Karpas-422 (cell line): ENCODE measurements at regions not wholly inside any gene's neighbourhood (a gene's known extent, or its start where the extent isn't known, plus 50 kb on each side); places are given as distances from the start of the nearest gene placed in this dataset.

Experiments used
- DNase-seq: peaks from one replicate; pipeline ENCODE4 v3.0.0-alpha.2; 2015
- H2AFZ ChIP-seq: fragments of 200-600 bp; sonication (generic); 2 replicates; pipeline ENCODE4 v1.6.1; 2014; ENCODE audit warnings: antibody characterized with exemption, low read length, mixed read lengths
- H3K27ac ChIP-seq: fragments of 200-600 bp; sonication (generic); 2 replicates; pipeline ENCODE4 v1.5.1; 2014; ENCODE audit warnings: mild to moderate bottlenecking, low read length, moderate library complexity
- H3K27me3 ChIP-seq: fragments of 200-600 bp; sonication (generic); 2 replicates; pipeline ENCODE4 v1.6.1; 2014; ENCODE audit warnings: low read length, mixed read lengths
- H3K36me3 ChIP-seq: fragments of 200-600 bp; sonication (generic); 2 replicates; pipeline ENCODE4 v1.6.1; 2014; ENCODE audit warnings: low read length, mixed read lengths; ENCODE audit not compliant: insufficient read depth
- H3K4me1 ChIP-seq: fragments of 200-600 bp; sonication (generic); 2 replicates; pipeline ENCODE4 v1.6.1; 2014; ENCODE audit warnings: mild to moderate bottlenecking, low read length, mixed read lengths
- H3K4me2 ChIP-seq: fragments of 200-600 bp; sonication (generic); 2 replicates; pipeline ENCODE4 v1.6.1; 2014; ENCODE audit warnings: low read length, low read depth, mild to moderate bottlenecking; ENCODE audit not compliant: poor library complexity, severe bottlenecking
- H3K4me3 ChIP-seq: fragments of 200-600 bp; sonication (generic); 2 replicates; pipeline ENCODE4 v1.5.1; 2014; ENCODE audit warnings: mild to moderate bottlenecking, antibody characterized with exemption, low read length, mixed read lengths
- H3K79me2 ChIP-seq: fragments of 200-600 bp; sonication (generic); 2 replicates; pipeline ENCODE4 v1.6.1; 2014; ENCODE audit warnings: mild to moderate bottlenecking, low read length, mixed read lengths
- H3K9ac ChIP-seq: fragments of 200-600 bp; sonication (generic); 2 replicates; pipeline ENCODE4 v1.6.0; 2014; ENCODE audit warnings: low read length
- H3K9me2 ChIP-seq: fragments of 200-600 bp; sonication (generic), shearing (Covaris generic); replicated peaks from 2 replicates; pipeline ENCODE4 v1.6.0; 2014; ENCODE audit warnings: mild to moderate bottlenecking, low read length, moderate library complexity; ENCODE audit not compliant: insufficient read depth
- H3K9me3 ChIP-seq: fragments of 300-700, 200-600 bp; sonication (generic); 2 replicates; pipeline ENCODE4 v1.6.1; 2014; ENCODE audit warnings: low read length, mixed read lengths
- H4K20me1 ChIP-seq: fragments of 200-600 bp; sonication (generic); 2 replicates; pipeline ENCODE4 v1.6.1; 2014; ENCODE audit warnings: mild to moderate bottlenecking, antibody characterized with exemption, low read length, low read depth; ENCODE audit not compliant: insufficient read depth

DNA sequence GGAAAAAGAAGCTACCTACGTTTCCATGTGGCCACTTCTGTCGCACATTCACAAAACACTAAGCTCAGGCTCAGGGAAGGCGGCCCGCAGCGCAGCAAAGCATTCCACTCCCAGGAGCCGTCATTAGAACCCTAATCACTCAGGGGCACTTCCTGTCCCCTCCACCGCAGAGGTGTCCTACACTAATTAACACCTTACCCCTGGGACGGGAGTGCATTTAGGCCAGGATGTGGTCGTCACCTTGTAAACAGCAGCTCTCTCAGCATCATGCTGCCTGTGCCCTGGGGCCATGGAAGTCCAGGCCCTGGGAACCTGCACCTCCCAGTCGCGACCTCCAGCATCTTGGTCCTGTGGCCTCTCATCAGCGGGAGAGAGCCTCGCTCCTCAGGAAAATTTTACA is 359.8 kb upstream of the SALL3 start:
- no peaks in the 10 kb centered on the region for H3K36me3 ChIP-seq
- H3K4me3 ChIP-seq = no peak overlapping the region
- H3K9me2 ChIP-seq = no peaks in the 10 kb centered on the region
- no peak overlapping the region for H3K9ac ChIP-seq
- peaks cover 3% of the 10 kb centered on the region; the same call in 1 of the 2 replicates for H3K27me3 ChIP-seq
- H2AFZ ChIP-seq = no peak overlapping the region
- peaks cover 7% of the 10 kb centered on the region; the same call in 1 of the 2 replicates for H3K9me3 ChIP-seq
- no peaks in the 10 kb centered on the region for H3K4me1 ChIP-seq
- H3K4me2 ChIP-seq = no peak overlapping the region
- no peaks in the 10 kb centered on the region for H4K20me1 ChIP-seq
- H3K27ac ChIP-seq = no peak overlapping the region
- no peaks in the 10 kb centered on the region for H3K79me2 ChIP-seq
- no peak for DNase-seq

DNA sequence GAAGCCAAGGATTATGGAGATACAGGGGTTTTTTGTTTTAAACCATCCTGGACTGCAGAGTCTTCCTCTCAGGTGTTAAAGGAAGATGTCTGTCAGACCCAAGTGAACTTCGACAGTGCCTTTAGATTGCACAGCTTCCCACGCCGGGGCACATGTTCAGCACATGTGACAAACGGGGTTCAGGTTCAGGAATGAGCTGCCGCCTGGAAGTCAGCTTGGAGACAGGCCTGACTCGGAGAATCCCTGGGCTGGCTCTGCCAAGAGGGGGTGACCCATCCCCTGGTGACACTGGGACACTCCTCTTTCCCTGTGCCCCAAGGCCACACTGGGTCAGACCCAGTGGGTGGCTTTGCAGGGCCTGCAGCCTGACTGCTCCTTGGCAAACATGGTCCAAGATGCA is 359.3 kb upstream of the SALL3 start:
- Histone ChIP-seq H3K79me2 (no peaks in the 10 kb centered on the region), H3K9me3 (peaks cover 7% of the 10 kb centered on the region; the same call in 1 of the 2 replicates), H4K20me1 (no peaks in the 10 kb centered on the region), H3K36me3 (no peaks in the 10 kb centered on the region), H3K4me3 (no peak overlapping the region), H3K27me3 (peaks cover 3% of the 10 kb centered on the region; the same call in 1 of the 2 replicates), H2AFZ (no peak overlapping the region), H3K9me2 (no peaks in the 10 kb centered on the region), H3K27ac (no peak overlapping the region), H3K9ac (no peak overlapping the region), H3K4me1 (no peaks in the 10 kb centered on the region), H3K4me2 (no peak overlapping the region)
- no peak for DNase-seq

GRCh38 chr18:78621141-78621755 is 358.4 kb upstream of the SALL3 start:
- Histone ChIP-seq H3K9ac (no peak overlapping the region), H4K20me1 (no peaks in the 10 kb centered on the region), H3K36me3 (no peaks in the 10 kb centered on the region), H3K27me3 (peaks cover 3% of the 10 kb centered on the region; the same call in 1 of the 2 replicates), H3K79me2 (no peaks in the 10 kb centered on the region), H3K4me2 (no peak overlapping the region), H3K4me1 (peaks cover 6% of the 10 kb centered on the region; the same call in 1 of the 2 replicates), H3K4me3 (no peak overlapping the region), H2AFZ (no peak overlapping the region), H3K9me2 (no peaks in the 10 kb centered on the region), H3K9me3 (peaks cover 6% of the 10 kb centered on the region; the same call in 1 of the 2 replicates), H3K27ac (no peak overlapping the region)
- no peak for DNase-seq

GRCh38 chr18:78622251-78622906 is 357.2 kb upstream of the SALL3 start:
- Histone ChIP-seq H3K9me3 (no peaks in the 10 kb centered on the region), H3K4me2 (no peak overlapping the region), H3K9me2 (no peaks in the 10 kb centered on the region), H4K20me1 (no peaks in the 10 kb centered on the region), H2AFZ (no peak overlapping the region), H3K36me3 (no peaks in the 10 kb centered on the region), H3K27ac (no peak overlapping the region), H3K9ac (no peak overlapping the region), H3K4me1 (peaks cover 7% of the 10 kb centered on the region; the same call in 1 of the 2 replicates), H3K27me3 (no peaks in the 10 kb centered on the region), H3K79me2 (no peaks in the 10 kb centered on the region), H3K4me3 (no peak overlapping the region)
- DNase-seq = no peak

DNA sequence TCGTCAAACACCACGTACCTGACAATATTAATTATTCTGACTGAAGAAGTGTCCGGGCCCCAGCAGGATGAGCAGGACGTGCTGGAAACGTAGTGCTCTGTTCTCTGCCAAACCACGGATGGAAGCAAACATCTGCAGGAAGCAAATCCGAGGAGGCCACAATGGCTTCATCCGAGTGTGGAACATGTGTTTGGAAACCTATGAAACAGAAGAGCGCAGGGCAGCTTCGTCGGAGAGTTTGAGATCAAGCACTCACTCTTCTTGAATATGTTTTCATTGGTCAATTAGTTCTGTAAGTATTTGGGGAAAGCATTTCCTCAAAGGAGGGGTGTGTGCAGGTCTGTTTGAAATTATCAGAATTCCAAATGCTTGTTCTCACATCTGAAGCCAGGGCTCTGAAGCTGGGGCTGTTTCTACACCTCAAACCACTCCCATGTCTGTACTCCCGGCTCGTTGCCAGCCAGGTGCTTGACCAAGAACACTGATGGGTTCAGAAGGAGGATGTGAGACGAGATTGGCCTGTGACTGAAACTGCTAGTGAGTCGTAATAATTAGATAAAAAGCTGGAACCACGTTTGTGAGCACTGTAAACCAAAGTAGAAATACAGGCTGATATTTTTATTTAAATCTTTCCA is 356.6 kb upstream of the SALL3 start:
- peaks cover 7% of the 10 kb centered on the region; the same call in 1 of the 2 replicates for H3K4me1 ChIP-seq
- no peak for DNase-seq
- no peaks in the 10 kb centered on the region for H3K9me3 ChIP-seq
- H3K27me3 ChIP-seq = no peaks in the 10 kb centered on the region
- H3K27ac ChIP-seq = no peak overlapping the region
- H3K4me2 ChIP-seq = no peak overlapping the region
- no peak overlapping the region for H3K4me3 ChIP-seq
- no peaks in the 10 kb centered on the region for H3K79me2 ChIP-seq
- no peak overlapping the region for H2AFZ ChIP-seq
- no peaks in the 10 kb centered on the region for H3K36me3 ChIP-seq
- no peaks in the 10 kb centered on the region for H4K20me1 ChIP-seq
- H3K9ac ChIP-seq = no peak overlapping the region
- H3K9me2 ChIP-seq = no peaks in the 10 kb centered on the region

DNA sequence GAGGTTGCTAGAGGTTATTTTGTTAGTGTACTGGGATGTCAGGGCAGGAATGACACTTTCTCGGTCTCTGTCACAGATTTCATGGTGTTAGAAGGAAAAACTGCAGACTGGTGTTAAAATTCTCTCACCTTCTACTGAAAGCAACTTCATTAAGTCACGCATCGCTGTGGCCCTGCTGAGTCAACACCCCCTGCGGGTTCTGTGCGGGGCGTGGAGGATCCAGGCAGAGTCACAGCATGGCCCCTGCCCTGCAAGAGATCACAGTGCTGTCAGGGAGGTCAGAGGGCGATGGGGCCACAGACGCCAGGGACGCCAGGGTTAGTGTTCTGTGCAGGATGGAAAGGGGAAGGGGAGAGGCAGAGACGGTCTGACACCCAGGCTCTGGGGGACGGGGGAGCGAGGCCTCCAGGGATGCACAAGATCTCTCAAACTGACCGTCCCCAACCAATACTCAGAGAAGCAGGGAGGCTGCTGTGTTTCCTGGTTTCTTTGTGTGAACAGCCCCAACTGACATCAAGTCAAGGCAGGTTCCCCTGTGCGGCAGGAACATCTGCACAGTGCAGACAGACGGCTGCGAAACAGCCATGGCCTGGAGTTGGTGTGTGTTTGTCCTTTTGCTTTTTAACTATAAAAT is 354.9 kb upstream of the SALL3 start:
- no peak overlapping the region for H3K9ac ChIP-seq
- no peaks in the 10 kb centered on the region for H3K79me2 ChIP-seq
- H3K9me3 ChIP-seq = no peaks in the 10 kb centered on the region
- H3K36me3 ChIP-seq = no peaks in the 10 kb centered on the region
- H4K20me1 ChIP-seq = no peaks in the 10 kb centered on the region
- no peaks in the 10 kb centered on the region for H3K27me3 ChIP-seq
- no peak overlapping the region for H3K4me2 ChIP-seq
- no peaks in the 10 kb centered on the region for H3K9me2 ChIP-seq
- no peak for DNase-seq
- no peak overlapping the region for H2AFZ ChIP-seq
- H3K4me1 ChIP-seq = peaks cover 7% of the 10 kb centered on the region; the same call in 1 of the 2 replicates
- no peak overlapping the region for H3K4me3 ChIP-seq
- H3K27ac ChIP-seq = no peak overlapping the region

DNA sequence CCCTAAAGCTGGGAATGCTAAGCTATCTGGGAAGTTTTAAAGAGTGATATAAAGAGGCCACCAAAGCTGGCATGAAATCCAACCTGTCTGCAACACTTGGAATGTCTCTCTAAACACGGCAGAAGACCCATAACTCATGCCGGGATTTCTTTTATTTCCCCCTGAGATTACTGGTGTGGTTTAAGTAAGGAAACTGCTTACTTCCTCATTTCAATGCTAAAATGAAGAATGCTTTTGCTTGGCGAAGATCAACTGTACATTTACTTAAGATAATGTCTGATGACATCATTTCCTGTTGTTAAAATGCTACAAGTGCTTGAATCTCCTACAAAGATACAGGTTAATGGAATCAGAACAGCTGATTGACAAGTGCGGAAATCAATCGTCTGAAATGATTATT is 353.8 kb upstream of the SALL3 start:
- no peak overlapping the region for H3K4me2 ChIP-seq
- H3K36me3 ChIP-seq = no peaks in the 10 kb centered on the region
- H3K4me3 ChIP-seq = no peak overlapping the region
- H4K20me1 ChIP-seq = no peaks in the 10 kb centered on the region
- no peak overlapping the region for H3K9ac ChIP-seq
- no peaks in the 10 kb centered on the region for H3K79me2 ChIP-seq
- H2AFZ ChIP-seq = no peak overlapping the region
- H3K9me2 ChIP-seq = no peaks in the 10 kb centered on the region
- DNase-seq = peak; percentile 69
- H3K27ac ChIP-seq = no peak overlapping the region
- H3K9me3 ChIP-seq = no peaks in the 10 kb centered on the region
- H3K4me1 ChIP-seq = peaks cover 7% of the 10 kb centered on the region; the same call in 1 of the 2 replicates
- H3K27me3 ChIP-seq = no peaks in the 10 kb centered on the region
